SK-N-SH treated with all-trans-retinoic acid at 6 μM for 48 hours (cell line): ENCODE measurements at regions not wholly inside any gene's neighbourhood (a gene's known extent, or its start where the extent isn't known, plus 50 kb on each side); places are given as distances from the start of the nearest gene placed in this dataset.

Experiments
- ATAC-seq: fragments of 200-7000 bp; cut with Tn5 transposase; 3 replicates; pipeline ENCODE4 v1.9.1; 2020; ENCODE audit warnings: mild to moderate bottlenecking, moderate library complexity
- BACH2 ChIP-seq: fragments of 250-450 bp; sonication (Bioruptor Pico); IDR thresholded peaks from 2 replicates; pipeline ENCODE4 v1.9.0; 2021; ENCODE audit warnings: mild to moderate bottlenecking, borderline replicate concordance
- CREB5 ChIP-seq: fragments of 250-450 bp; sonication (Bioruptor Pico); IDR thresholded peaks from 2 replicates; pipeline ENCODE4 v1.5.1; 2020; ENCODE audit warnings: low read depth, mild to moderate bottlenecking, moderate library complexity
- CSDC2 ChIP-seq: fragments of 250-450 bp; sonication (Bioruptor Pico); IDR thresholded peaks from 2 replicates; pipeline ENCODE4 v1.5.0; 2020; ENCODE audit warnings: mild to moderate bottlenecking, moderate library complexity
- GLIS3 ChIP-seq: fragments of 250-450 bp; sonication (Bioruptor Pico); IDR thresholded peaks from 2 replicates; pipeline ENCODE4 v1.5.0; 2020; ENCODE audit warnings: mild to moderate bottlenecking, moderate library complexity
- ISL1 ChIP-seq: fragments of 250-450 bp; sonication (Bioruptor Pico); IDR thresholded peaks from 2 replicates; pipeline ENCODE4 v2.1.2; 2022; ENCODE audit warnings: mild to moderate bottlenecking, moderate library complexity
- POU6F1 ChIP-seq: fragments of 250-450 bp; sonication (Bioruptor Pico); IDR thresholded peaks from 2 replicates; pipeline ENCODE4 v1.8.0; 2021; ENCODE audit warnings: low read depth, mild to moderate bottlenecking, moderate library complexity, borderline replicate concordance
- PPARA ChIP-seq: fragments of 250-450 bp; sonication (Bioruptor Pico); IDR thresholded peaks from 2 replicates; pipeline ENCODE4 v1.5.0; 2020; ENCODE audit warnings: mild to moderate bottlenecking, borderline replicate concordance
- SNAI2 ChIP-seq: fragments of 250-450 bp; sonication (Bioruptor Pico); IDR thresholded peaks from 2 replicates; pipeline ENCODE4 v1.5.0; 2020; ENCODE audit warnings: mild to moderate bottlenecking, moderate library complexity
- TCF4 ChIP-seq: fragments of 250-450 bp; sonication (Bioruptor Pico); IDR thresholded peaks from 2 replicates; pipeline ENCODE4 v1.8.0; 2021; ENCODE audit warnings: mild to moderate bottlenecking, moderate library complexity, borderline replicate concordance
- TOX ChIP-seq: fragments of 250-450 bp; sonication (Bioruptor Pico); IDR thresholded peaks from 2 replicates; pipeline ENCODE4 v1.8.0; 2021; ENCODE audit warnings: mild to moderate bottlenecking, moderate library complexity, borderline replicate concordance
- ZC3H10 ChIP-seq: fragments of 250-450 bp; sonication (Bioruptor Pico); IDR thresholded peaks from 2 replicates; pipeline ENCODE4 v1.5.1; 2021; ENCODE audit warnings: mild to moderate bottlenecking, moderate library complexity
- ZFP3 ChIP-seq: fragments of 250-450 bp; sonication (Bioruptor Pico); IDR thresholded peaks from 2 replicates; pipeline ENCODE4 v1.5.0; 2020; ENCODE audit warnings: mild to moderate bottlenecking, moderate library complexity
- ZFP30 ChIP-seq: fragments of 450-650 bp; formaldehyde crosslinking; IDR thresholded peaks from 2 replicates; pipeline ENCODE4 v1.5.0; 2022; ENCODE audit warnings: mild to moderate bottlenecking, moderate library complexity
- ZNF565 ChIP-seq: fragments of 450-650 bp; formaldehyde crosslinking; conservative IDR thresholded peaks from 2 replicates; pipeline ENCODE4 v1.5.0; 2020; ENCODE audit warnings: low read depth, mild to moderate bottlenecking, moderate library complexity
- ZNF70 ChIP-seq: fragments of 450-650 bp; formaldehyde crosslinking; IDR thresholded peaks from 2 replicates; pipeline ENCODE4 v1.5.0; 2020; ENCODE audit warnings: mild to moderate bottlenecking, moderate library complexity
- ZNF8 ChIP-seq: fragments of 450-650 bp; formaldehyde crosslinking; IDR thresholded peaks from 2 replicates; pipeline ENCODE4 v1.5.0; 2020; ENCODE audit warnings: mild to moderate bottlenecking, moderate library complexity
- TF ChIP-seq, protein P1 (sequence below): fragments of 250-450 bp; sonication (Bioruptor Pico); IDR thresholded peaks from 2 replicates; pipeline ENCODE4 v1.8.0; 2020; ENCODE audit warnings: mild to moderate bottlenecking, moderate library complexity, borderline replicate concordance
- TF ChIP-seq, protein P2 (sequence below): fragments of 250-450 bp; sonication (Bioruptor Pico); IDR thresholded peaks from 2 replicates; pipeline ENCODE4 v1.5.1; 2021; ENCODE audit warnings: mild to moderate bottlenecking, moderate library complexity
- TF ChIP-seq, protein P3 (sequence below): fragments of 250-450 bp; sonication (Bioruptor Pico); IDR thresholded peaks from 2 replicates; pipeline ENCODE4 v1.5.0; 2020; ENCODE audit warnings: mild to moderate bottlenecking, moderate library complexity

DNA sequence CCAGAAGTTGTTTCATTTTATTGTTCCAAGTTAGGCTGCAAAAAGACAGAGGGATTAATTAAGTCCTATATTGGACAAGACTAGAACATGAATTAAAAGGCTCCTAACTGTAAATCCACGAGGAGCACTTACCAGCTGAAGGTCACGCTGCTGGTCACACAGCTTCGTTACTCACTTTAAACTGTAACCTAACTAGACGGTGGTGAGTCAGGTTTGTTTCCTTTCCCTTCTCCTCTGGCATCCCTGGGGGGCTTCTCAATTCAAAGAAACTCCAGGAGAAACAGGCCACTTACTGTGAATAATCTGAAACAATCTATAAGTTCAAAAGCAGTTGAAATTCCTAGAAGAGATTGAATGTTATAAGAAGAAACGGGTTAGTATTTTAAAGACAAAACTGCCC lies 331.4 kb downstream of the BCAT1 start:
- no peak for ATAC-seq
- TF ChIP-seq ZNF8 (no peak), ZNF70 (CRISPR knock-in tag) (no peak), POU6F1 (no peak), ZC3H10 (CRISPR knock-in tag) (no peak), PPARA (CRISPR knock-in tag) (no peak), SNAI2 (no peak), GLIS3 (CRISPR knock-in tag) (no peak), ISL1 (CRISPR knock-in tag) (no peak), BACH2 (CRISPR knock-in tag) (no peak), TOX (no peak), TCF4 (CRISPR knock-in tag) (no peak), ZNF565 (CRISPR knock-in tag) (no peak), CREB5 (CRISPR knock-in tag) (no peak)
- TF ChIP-seq, protein P1, sequence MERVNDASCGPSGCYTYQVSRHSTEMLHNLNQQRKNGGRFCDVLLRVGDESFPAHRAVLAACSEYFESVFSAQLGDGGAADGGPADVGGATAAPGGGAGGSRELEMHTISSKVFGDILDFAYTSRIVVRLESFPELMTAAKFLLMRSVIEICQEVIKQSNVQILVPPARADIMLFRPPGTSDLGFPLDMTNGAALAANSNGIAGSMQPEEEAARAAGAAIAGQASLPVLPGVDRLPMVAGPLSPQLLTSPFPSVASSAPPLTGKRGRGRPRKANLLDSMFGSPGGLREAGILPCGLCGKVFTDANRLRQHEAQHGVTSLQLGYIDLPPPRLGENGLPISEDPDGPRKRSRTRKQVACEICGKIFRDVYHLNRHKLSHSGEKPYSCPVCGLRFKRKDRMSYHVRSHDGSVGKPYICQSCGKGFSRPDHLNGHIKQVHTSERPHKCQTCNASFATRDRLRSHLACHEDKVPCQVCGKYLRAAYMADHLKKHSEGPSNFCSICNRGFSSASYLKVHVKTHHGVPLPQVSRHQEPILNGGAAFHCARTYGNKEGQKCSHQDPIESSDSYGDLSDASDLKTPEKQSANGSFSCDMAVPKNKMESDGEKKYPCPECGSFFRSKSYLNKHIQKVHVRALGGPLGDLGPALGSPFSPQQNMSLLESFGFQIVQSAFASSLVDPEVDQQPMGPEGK (CRISPR knock-in tag): no peak
- TF ChIP-seq, protein P2, sequence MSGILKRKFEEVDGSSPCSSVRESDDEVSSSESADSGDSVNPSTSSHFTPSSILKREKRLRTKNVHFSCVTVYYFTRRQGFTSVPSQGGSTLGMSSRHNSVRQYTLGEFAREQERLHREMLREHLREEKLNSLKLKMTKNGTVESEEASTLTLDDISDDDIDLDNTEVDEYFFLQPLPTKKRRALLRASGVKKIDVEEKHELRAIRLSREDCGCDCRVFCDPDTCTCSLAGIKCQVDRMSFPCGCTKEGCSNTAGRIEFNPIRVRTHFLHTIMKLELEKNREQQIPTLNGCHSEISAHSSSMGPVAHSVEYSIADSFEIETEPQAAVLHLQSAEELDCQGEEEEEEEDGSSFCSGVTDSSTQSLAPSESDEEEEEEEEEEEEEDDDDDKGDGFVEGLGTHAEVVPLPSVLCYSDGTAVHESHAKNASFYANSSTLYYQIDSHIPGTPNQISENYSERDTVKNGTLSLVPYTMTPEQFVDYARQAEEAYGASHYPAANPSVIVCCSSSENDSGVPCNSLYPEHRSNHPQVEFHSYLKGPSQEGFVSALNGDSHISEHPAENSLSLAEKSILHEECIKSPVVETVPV: no peak
- TF ChIP-seq, protein P3, sequence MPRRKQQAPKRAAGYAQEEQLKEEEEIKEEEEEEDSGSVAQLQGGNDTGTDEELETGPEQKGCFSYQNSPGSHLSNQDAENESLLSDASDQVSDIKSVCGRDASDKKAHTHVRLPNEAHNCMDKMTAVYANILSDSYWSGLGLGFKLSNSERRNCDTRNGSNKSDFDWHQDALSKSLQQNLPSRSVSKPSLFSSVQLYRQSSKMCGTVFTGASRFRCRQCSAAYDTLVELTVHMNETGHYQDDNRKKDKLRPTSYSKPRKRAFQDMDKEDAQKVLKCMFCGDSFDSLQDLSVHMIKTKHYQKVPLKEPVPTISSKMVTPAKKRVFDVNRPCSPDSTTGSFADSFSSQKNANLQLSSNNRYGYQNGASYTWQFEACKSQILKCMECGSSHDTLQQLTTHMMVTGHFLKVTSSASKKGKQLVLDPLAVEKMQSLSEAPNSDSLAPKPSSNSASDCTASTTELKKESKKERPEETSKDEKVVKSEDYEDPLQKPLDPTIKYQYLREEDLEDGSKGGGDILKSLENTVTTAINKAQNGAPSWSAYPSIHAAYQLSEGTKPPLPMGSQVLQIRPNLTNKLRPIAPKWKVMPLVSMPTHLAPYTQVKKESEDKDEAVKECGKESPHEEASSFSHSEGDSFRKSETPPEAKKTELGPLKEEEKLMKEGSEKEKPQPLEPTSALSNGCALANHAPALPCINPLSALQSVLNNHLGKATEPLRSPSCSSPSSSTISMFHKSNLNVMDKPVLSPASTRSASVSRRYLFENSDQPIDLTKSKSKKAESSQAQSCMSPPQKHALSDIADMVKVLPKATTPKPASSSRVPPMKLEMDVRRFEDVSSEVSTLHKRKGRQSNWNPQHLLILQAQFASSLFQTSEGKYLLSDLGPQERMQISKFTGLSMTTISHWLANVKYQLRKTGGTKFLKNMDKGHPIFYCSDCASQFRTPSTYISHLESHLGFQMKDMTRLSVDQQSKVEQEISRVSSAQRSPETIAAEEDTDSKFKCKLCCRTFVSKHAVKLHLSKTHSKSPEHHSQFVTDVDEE (CRISPR knock-in tag): no peak

DNA sequence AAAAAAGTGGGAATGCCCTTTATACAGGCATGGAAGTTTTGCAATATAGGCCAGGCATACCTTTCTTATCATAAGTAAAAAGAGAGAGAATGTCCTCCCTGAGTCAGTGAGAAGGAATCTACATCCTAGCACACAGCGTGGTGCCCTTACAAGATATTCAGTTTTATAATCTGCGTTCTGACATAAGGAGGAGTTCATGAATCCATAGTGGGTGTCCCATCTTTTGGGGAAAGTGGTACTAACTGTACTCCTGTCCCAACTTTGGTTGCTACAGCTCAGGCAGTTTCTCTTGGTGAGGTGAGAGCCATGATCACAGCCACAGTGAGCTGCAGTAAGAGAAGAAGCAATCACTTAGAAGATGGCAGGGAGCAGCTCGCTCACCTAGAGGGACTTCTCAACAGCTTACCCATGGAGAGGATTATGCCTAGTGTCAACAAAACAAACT lies 332.9 kb downstream of the BCAT1 start:
- peak; percentile 35; the same call in 2 of the 3 replicates for ATAC-seq
- TF ChIP-seq ISL1 (CRISPR knock-in tag) (no peak), ZNF565 (CRISPR knock-in tag) (no peak), SNAI2 (no peak), CSDC2 (CRISPR knock-in tag) (no peak)

DNA sequence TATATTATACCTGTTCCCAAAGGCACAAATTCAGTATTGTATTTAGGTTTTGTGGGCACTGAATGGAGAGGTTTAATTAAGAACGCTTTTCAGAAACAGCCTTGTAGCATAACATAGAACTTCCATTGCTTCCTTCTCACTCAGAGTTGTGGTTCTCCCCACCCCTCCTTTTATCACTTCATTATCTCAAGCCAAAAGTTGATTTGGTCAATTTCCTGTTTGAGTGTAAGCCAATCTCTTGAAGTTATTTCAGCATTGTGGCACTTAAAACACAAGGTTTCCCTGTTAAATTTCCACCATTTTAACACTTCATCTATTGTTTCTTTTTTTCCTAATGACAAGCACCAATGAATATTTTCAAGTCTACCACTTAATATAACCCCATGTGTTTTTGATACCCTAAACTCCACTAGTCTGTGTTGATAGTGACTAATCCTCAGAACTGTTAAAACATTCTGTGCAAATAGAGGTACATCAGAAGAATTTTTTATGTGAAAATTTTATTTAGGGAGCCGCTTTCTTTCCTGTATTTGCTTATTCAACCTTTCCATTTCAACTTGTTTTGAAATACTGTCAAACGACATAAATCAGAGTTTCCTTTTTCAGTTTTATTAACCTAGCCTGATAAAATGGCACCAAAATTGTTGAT lies 340.1 kb downstream of the BCAT1 start:
- no peak for ATAC-seq
- TF ChIP-seq POU6F1: no peak
- TF ChIP-seq ZNF8: no peak
- no peak for TF ChIP-seq TOX
- no peak for TF ChIP-seq GLIS3 (CRISPR knock-in tag)
- no peak for TF ChIP-seq ZC3H10 (CRISPR knock-in tag)
- TF ChIP-seq SNAI2: no peak
- no peak for TF ChIP-seq ZFP3 (CRISPR knock-in tag)
- no peak for TF ChIP-seq BACH2 (CRISPR knock-in tag)
- TF ChIP-seq, protein P3 (CRISPR knock-in tag): no peak
- TF ChIP-seq ZNF565 (CRISPR knock-in tag): no peak
- TF ChIP-seq TCF4 (CRISPR knock-in tag): no peak
- TF ChIP-seq ZFP30: no peak
- no peak for TF ChIP-seq ISL1 (CRISPR knock-in tag)
- TF ChIP-seq, protein P1 (CRISPR knock-in tag): no peak
